ENCODE measurements at regions not wholly inside any gene's neighbourhood (a gene's known extent, or its start where the extent isn't known, plus 50 kb on each side); places are given as distances from the start of the nearest gene placed in this dataset.

DNA sequence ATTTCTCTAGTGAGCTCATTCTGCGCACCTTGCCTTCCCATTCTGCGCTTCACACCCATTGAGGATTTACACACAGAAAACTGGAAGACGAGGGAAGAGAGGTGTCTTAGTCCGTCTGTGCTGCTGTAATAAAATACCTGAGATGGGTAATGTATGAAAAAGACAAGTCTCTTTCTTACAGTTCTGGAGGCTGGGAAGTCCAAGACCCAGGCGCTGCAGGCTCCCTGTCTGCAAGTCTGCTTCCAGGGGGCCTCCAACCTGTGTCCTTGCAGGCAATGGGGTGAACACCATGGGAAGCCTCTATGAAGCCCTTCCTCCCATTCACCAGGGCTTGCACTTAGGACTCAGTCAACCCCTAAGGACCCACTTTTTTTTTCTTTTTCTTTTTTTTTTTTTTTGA is 245.0 kb downstream of the AUH start:
- TF ChIP-seq GATA2 (IDR thresholded peaks at IDR 0.05; ENCODE audit: low read depth, low read length) (no peak), GATA3 (IDR thresholded peaks at IDR 0.05; ENCODE audit: low read depth, low read length) (no peak)

Data from SH-SY5Y (cell line).